A549 (cell line): ENCODE measurements at regions not wholly inside any gene's neighbourhood (a gene's known extent, or its start where the extent isn't known, plus 50 kb on each side); places are given as distances from the start of the nearest gene placed in this dataset.

ENCODE experiments used
- ATAC-seq, 2 experiments: fragments of 200-7000 bp in 1 of 2; fragments of >200 bp in 1 of 2; cut with Nextera tagmentation in 1 of 2; cut with Tn5 transposase in 1 of 2; 3 replicates each; pipeline versions ENCODE4 v1.8.0 to v1.9.1; 2018 to 2020; ENCODE audit warnings: mild to moderate bottlenecking in 1 of 2, moderate library complexity in 1 of 2
- CTCF ChIA-PET: fragments of 300-600 bp; sonication (Branson Sonifier 250); formaldehyde crosslinking; extraction: SDS; loops from one replicate; lab custom pipeline; 2021; ENCODE audit warnings: antibody characterized with exemption, inconsistent platforms; lab: Yijun Ruan, JAX
- POLR2A ChIA-PET: fragments of 350-600 bp; formaldehyde crosslinking; extraction: SDS; loops from one replicate; lab custom pipeline; 2021; ENCODE audit warnings: antibody characterized with exemption, inconsistent platforms; lab: Yijun Ruan, JAX
- DNase-seq, 2 experiments: peaks; one replicate each; pipeline versions ENCODE4 v3.0.0 to v3.0.0-alpha.2; 2011 to 2016; ENCODE audit warnings: low read depth in 1 of 2, low spot score in 1 of 2
- FAIRE-seq: peaks from 2 replicates; lab custom pipeline; 2011; peaks lifted over from hg19 to GRCh38; lab: Jason Lieb, UNC
- H3K27ac ChIP-seq, 2 experiments: fragments of >200 bp; sonication (Bioruptor Twin); formaldehyde crosslinking; 3 replicates each; pipeline ENCODE4 v1.5.1; 2016 to 2017
- H3K4me1 ChIP-seq: fragments of >200 bp; sonication (Bioruptor Twin); formaldehyde crosslinking; 3 replicates; pipeline ENCODE4 v1.6.1; 2016
- H3K4me2 ChIP-seq: fragments of >200 bp; sonication (Bioruptor Twin); formaldehyde crosslinking; 3 replicates; pipeline ENCODE4 v1.6.1; 2016
- H3K4me3 ChIP-seq: fragments of >200 bp; sonication (Bioruptor Twin); formaldehyde crosslinking; 3 replicates; pipeline ENCODE4 v1.5.1; 2016
- H3K9me3 ChIP-seq: fragments of >200 bp; sonication (Bioruptor Twin); formaldehyde crosslinking; 3 replicates; pipeline ENCODE4 v1.6.1; 2016
- ATOH8 ChIP-seq: fragments of 250-450 bp; sonication (Bioruptor Pico); IDR thresholded peaks from 2 replicates; pipeline ENCODE4 v1.5.0; 2020; ENCODE audit warnings: low read depth, mild to moderate bottlenecking, moderate library complexity
- BCL3 ChIP-seq: fragments of >200 bp; sonication (Bioruptor Twin); formaldehyde crosslinking; IDR thresholded peaks from 3 replicates; pipeline ENCODE4 v1.6.1; 2016
- EHMT2 ChIP-seq: fragments of 200-600 bp; sonication (generic); IDR thresholded peaks from 2 replicates; pipeline ENCODE4 v1.6.1; 2016; ENCODE audit warnings: antibody characterized with exemption, low read depth, mild to moderate bottlenecking, moderate library complexity
- EP300 ChIP-seq, 2 experiments: fragments of >200 bp; sonication (Bioruptor Twin); formaldehyde crosslinking; IDR thresholded peaks; 2 replicates in 1 of 2; 3 replicates in 1 of 2; pipeline ENCODE4 v1.6.1; 2016 to 2017
- ESRRA ChIP-seq: fragments of 150-350 bp; IDR thresholded peaks from 2 replicates; pipeline ENCODE4 v1.6.1; 2014; ENCODE audit warnings: mild to moderate bottlenecking, low read length, borderline replicate concordance
- GATA3 ChIP-seq: IDR thresholded peaks from 2 replicates; pipeline ENCODE4 v1.6.1; 2012; ENCODE audit warnings: borderline replicate concordance
- HMGXB4 ChIP-seq: fragments of 250-450 bp; sonication (Bioruptor Pico); IDR thresholded peaks from 2 replicates; pipeline ENCODE4 v1.5.0; 2021; ENCODE audit warnings: mild to moderate bottlenecking, moderate library complexity, borderline replicate concordance
- JUNB ChIP-seq: fragments of >200 bp; sonication (Bioruptor Twin); formaldehyde crosslinking; IDR thresholded peaks from 2 replicates; pipeline ENCODE4 v1.6.1; 2016
- KDM1A ChIP-seq: fragments of 200-600 bp; sonication (generic); IDR thresholded peaks from 2 replicates; pipeline ENCODE4 v1.6.1; 2016; ENCODE audit warnings: low read depth, mild to moderate bottlenecking
- KDM5A ChIP-seq: fragments of 200-600 bp; sonication (generic); IDR thresholded peaks from 2 replicates; pipeline ENCODE4 v1.6.1; 2016; ENCODE audit warnings: antibody characterized with exemption, mild to moderate bottlenecking
- MAX ChIP-seq: IDR thresholded peaks from 2 replicates; pipeline ENCODE4 v1.6.1; 2012
- MAZ ChIP-seq: fragments of 150-350 bp; IDR thresholded peaks from 2 replicates; pipeline ENCODE4 v1.6.1; 2014; ENCODE audit warnings: antibody characterized with exemption, low read depth, low read length, borderline replicate concordance
- NPAS2 ChIP-seq: fragments of 250-450 bp; sonication (Bioruptor Pico); IDR thresholded peaks from 2 replicates; pipeline ENCODE4 v1.8.0; 2022; ENCODE audit warnings: mild to moderate bottlenecking, moderate library complexity, borderline replicate concordance
- PHF8 ChIP-seq: fragments of 200-600 bp; sonication (generic); IDR thresholded peaks from 2 replicates; pipeline ENCODE4 v1.6.1; 2016; ENCODE audit warnings: low read depth, mild to moderate bottlenecking, antibody characterized with exemption, moderate library complexity, borderline replicate concordance
- POLR2A ChIP-seq: IDR thresholded peaks from 2 replicates; pipeline ENCODE4 v1.6.1; 2012; ENCODE audit warnings: mild to moderate bottlenecking, low read length
- RARB ChIP-seq: fragments of 250-450 bp; sonication (Bioruptor Pico); IDR thresholded peaks from 2 replicates; pipeline ENCODE4 v1.8.0; 2021; ENCODE audit warnings: mild to moderate bottlenecking, moderate library complexity
- RCOR1 ChIP-seq: fragments of 150-350 bp; IDR thresholded peaks from 2 replicates; pipeline ENCODE4 v1.6.1; 2014; ENCODE audit warnings: antibody characterized with exemption, low read length, low read depth
- USF2 ChIP-seq: fragments of 450-650 bp; IDR thresholded peaks from 2 replicates; pipeline ENCODE4 v1.6.1; 2014; ENCODE audit warnings: antibody characterized with exemption
- ZC3H11A ChIP-seq: fragments of 450-650 bp; IDR thresholded peaks from 2 replicates; pipeline ENCODE4 v1.6.1; 2014; ENCODE audit warnings: antibody characterized with exemption, mild to moderate bottlenecking
- ZFP36 ChIP-seq: fragments of 450-650 bp; IDR thresholded peaks from 2 replicates; pipeline ENCODE4 v1.6.1; 2014; ENCODE audit warnings: borderline replicate concordance; ENCODE audit not compliant: partially characterized antibody
- WGBS: methylation state at CpG from one replicate; pipeline ENCODE4 v1.1.6; 2017; ENCODE audit errors: missing lambda C conversion rate; 5-methylcytosine and 5-hydroxymethylcytosine counted together

GRCh38 chr5:51468196-51468595 lies 84.9 kb downstream of the ISL1 start:
- no peak for FAIRE-seq
- no peak for ATAC-seq
- H3K9me3 ChIP-seq = no peaks in the 10 kb centered on the region
- H3K4me1 ChIP-seq = no peaks in the 10 kb centered on the region
- no peak overlapping the region for H3K4me3 ChIP-seq
- no peak overlapping the region for H3K27ac ChIP-seq
- DNase-seq = no peak
- ChIA-PET POLR2A (no interaction called here), CTCF (no interaction called here)
- WGBS = 3% methylated on average over 2 of the region's 2 CpGs
- TF ChIP-seq ZC3H11A (no peak), EP300 (IDR thresholded peaks at IDR 0.05) (no peak), RARB (CRISPR knock-in tag) (no peak), USF2 (no peak), ESRRA (no peak), KDM1A (no peak)
- TF ChIP-seq, all 56 proteins: peak for 0
- H3K4me2 ChIP-seq = no peak overlapping the region

- Histone ChIP-seq H3K9me3 (no peaks in the 10 kb centered on the region), H3K4me1 (no peaks in the 10 kb centered on the region), H3K4me3 (no peak overlapping the region)
- CTCF ChIA-PET = no interaction called here
- WGBS = 0% methylated on average over 1 of the region's 1 CpG
- ATAC-seq (no peak), FAIRE-seq (no peak)
- TF ChIP-seq USF2 (no peak), GATA3 (no peak), ATOH8 (CRISPR knock-in tag) (no peak), HMGXB4 (CRISPR knock-in tag) (no peak), KDM5A (no peak), BCL3 (no peak), MAZ (no peak), PHF8 (no peak), RCOR1 (no peak)
- TF ChIP-seq, all 56 proteins: peak for 0
- POLR2A ChIA-PET = no interaction called here
- H3K27ac ChIP-seq = no peak overlapping the region
- no peak overlapping the region for H3K4me2 ChIP-seq
- no peak for DNase-seq
Measured at GRCh38 chr5:51471630-51472029, 88.4 kb downstream of the ISL1 start.

- no peak for ATAC-seq
- CTCF ChIA-PET = no interaction called here
- Histone ChIP-seq H3K4me3 (no peak overlapping the region), H3K9me3 (no peaks in the 10 kb centered on the region), H3K4me2 (no peak overlapping the region), H3K4me1 (no peaks in the 10 kb centered on the region), H3K27ac (no peak overlapping the region)
- no peak for DNase-seq
- POLR2A ChIA-PET = no interaction called here
- no peak for TF ChIP-seq ZFP36
- TF ChIP-seq EHMT2 = no peak
- TF ChIP-seq MAX = no peak
- TF ChIP-seq JUNB = no peak
- no peak for TF ChIP-seq NPAS2 (CRISPR knock-in tag)
- TF ChIP-seq KDM5A = no peak
- TF ChIP-seq EP300 (IDR thresholded peaks at IDR 0.05) = no peak
- TF ChIP-seq ATOH8 (CRISPR knock-in tag) = no peak
- no peak for TF ChIP-seq PHF8
- TF ChIP-seq POLR2A = no peak
- no peak for FAIRE-seq
- WGBS = 5% methylated on average over 1 of the region's 1 CpG
Measured at GRCh38 chr5:51472472-51472871, 89.2 kb downstream of the ISL1 start.
